ENCODE measurements at regions not wholly inside any gene's neighbourhood (a gene's known extent, or its start where the extent isn't known, plus 50 kb on each side); places are given as distances from the start of the nearest gene placed in this dataset.

DNA sequence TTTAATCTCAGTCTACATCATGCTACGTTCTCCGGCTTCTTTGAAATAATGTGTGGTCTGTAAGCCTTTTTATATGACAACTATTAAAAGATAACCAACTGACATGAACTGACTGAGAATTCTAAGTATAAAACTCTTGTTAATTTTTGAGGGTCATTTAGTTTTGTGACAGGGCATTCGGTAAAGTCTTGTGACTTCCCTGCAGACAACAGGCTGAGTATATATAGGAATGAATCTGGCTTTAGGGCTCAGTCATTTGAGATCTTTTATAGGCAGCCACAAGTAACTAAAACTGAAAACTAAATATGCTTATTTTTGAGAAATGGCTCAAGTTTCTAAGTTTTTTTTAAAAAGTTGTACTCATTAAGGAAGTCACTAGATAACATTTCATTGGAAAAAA is 62.5 kb upstream of the SCIN start:
- no peak overlapping the region for H2AFZ ChIP-seq (ENCODE audit: low read depth, low read length)
- no peak overlapping the region for H3K27ac ChIP-seq (ENCODE audit: low read length)
- H3K4me2 ChIP-seq (ENCODE audit: insufficient read depth, low read length), result no peak overlapping the region
- no peak overlapping the region for H3K9ac ChIP-seq (ENCODE audit: low read depth, low read length)
- H3K4me1 ChIP-seq (ENCODE audit: insufficient read depth, low read length), result no peaks in the 10 kb centered on the region
- no peak for ATAC-seq (ENCODE audit: insufficient read depth, low read depth)
- H3K4me3 ChIP-seq (ENCODE audit: low read depth in 1 of 2, low read length in 2 of 2), result no peak overlapping the region
- H3K27me3 ChIP-seq (ENCODE audit: insufficient read depth, low read length, poor library complexity), result no peaks in the 10 kb centered on the region
- no peaks in the 10 kb centered on the region for H4K20me1 ChIP-seq (ENCODE audit: insufficient read depth, low read length)
- H3K9me3 ChIP-seq (ENCODE audit: insufficient read depth, low read length, severe bottlenecking), result no peaks in the 10 kb centered on the region
- no peaks in the 10 kb centered on the region for H3K36me3 ChIP-seq (ENCODE audit: insufficient read depth, low read length)
- DNase-seq, result no peak
- H3K79me2 ChIP-seq (ENCODE audit: insufficient read depth, low read length), result no peaks in the 10 kb centered on the region
- TF ChIP-seq EZH2 (IDR thresholded peaks at IDR 0.05; ENCODE audit: borderline replicate concordance, low read depth, low read length, severe bottlenecking) (no peak), CTCF (IDR thresholded peaks at IDR 0.05; ENCODE audit: borderline replicate concordance, extremely low read depth, low read length, poor library complexity, severe bottlenecking) (no peak)

DNA sequence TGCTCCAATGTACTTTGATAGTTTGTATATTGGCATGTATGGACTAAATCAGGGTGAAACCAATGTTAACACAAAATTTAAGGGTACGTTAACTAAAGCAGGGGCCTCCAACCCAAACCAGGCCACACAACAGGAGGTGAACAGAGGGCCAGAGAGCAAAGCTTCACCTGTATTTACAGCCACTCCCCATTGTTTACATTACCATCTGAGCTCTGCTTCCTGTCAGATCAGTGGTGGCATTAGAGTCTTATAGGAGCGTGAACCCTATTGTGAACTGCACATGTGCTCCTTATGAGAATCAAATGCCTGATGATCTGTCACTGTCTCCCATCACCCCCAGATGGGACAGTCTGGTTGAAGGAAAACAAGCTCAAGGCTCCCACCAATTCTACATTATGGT is 62.0 kb upstream of the SCIN start:
- Histone ChIP-seq H3K4me3 (ENCODE audit: low read depth in 1 of 2, low read length in 2 of 2) (no peak overlapping the region), H3K9ac (ENCODE audit: low read depth, low read length) (no peak overlapping the region), H3K27ac (ENCODE audit: low read length) (no peak overlapping the region), H3K36me3 (ENCODE audit: insufficient read depth, low read length) (no peaks in the 10 kb centered on the region), H3K4me1 (ENCODE audit: insufficient read depth, low read length) (no peaks in the 10 kb centered on the region), H2AFZ (ENCODE audit: low read depth, low read length) (no peak overlapping the region), H4K20me1 (ENCODE audit: insufficient read depth, low read length) (no peaks in the 10 kb centered on the region), H3K9me3 (ENCODE audit: insufficient read depth, low read length, severe bottlenecking) (no peaks in the 10 kb centered on the region), H3K4me2 (ENCODE audit: insufficient read depth, low read length) (no peak overlapping the region), H3K79me2 (ENCODE audit: insufficient read depth, low read length) (no peaks in the 10 kb centered on the region), H3K27me3 (ENCODE audit: insufficient read depth, low read length, poor library complexity) (no peaks in the 10 kb centered on the region)
- TF ChIP-seq EZH2 (IDR thresholded peaks at IDR 0.05; ENCODE audit: borderline replicate concordance, low read depth, low read length, severe bottlenecking) (no peak), CTCF (IDR thresholded peaks at IDR 0.05; ENCODE audit: borderline replicate concordance, extremely low read depth, low read length, poor library complexity, severe bottlenecking) (no peak)
- DNase-seq, result no peak
- no peak for ATAC-seq (ENCODE audit: insufficient read depth, low read depth)

DNA sequence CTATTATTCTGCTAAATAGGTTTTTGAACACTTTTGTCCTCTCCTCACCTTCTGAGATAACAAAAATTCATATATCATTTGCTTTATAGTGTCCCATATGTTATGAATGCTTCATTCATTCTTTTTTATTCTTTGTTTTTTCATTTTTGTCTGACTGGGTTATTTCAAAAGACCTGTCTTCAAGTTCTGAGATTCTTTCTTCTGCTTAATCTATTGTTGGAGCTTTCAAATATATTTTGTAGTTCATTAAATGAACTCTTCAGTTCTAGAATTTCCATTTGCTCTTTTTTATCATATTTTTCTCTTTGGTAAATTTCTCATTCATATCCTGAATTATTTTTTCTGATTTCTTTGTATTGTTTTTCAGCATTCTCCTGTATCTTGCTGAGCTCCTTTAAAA is 53.1 kb upstream of the SCIN start:
- Histone ChIP-seq H3K9ac (ENCODE audit: low read depth, low read length) (no peak overlapping the region), H3K9me3 (ENCODE audit: insufficient read depth, low read length, severe bottlenecking) (no peaks in the 10 kb centered on the region), H3K27ac (ENCODE audit: low read length) (no peak overlapping the region), H2AFZ (ENCODE audit: low read depth, low read length) (no peak overlapping the region), H3K36me3 (ENCODE audit: insufficient read depth, low read length) (no peaks in the 10 kb centered on the region), H3K4me3 (ENCODE audit: low read depth in 1 of 2, low read length in 2 of 2) (no peak overlapping the region), H3K4me1 (ENCODE audit: insufficient read depth, low read length) (no peaks in the 10 kb centered on the region), H3K27me3 (ENCODE audit: insufficient read depth, low read length, poor library complexity) (no peaks in the 10 kb centered on the region), H3K79me2 (ENCODE audit: insufficient read depth, low read length) (no peaks in the 10 kb centered on the region), H4K20me1 (ENCODE audit: insufficient read depth, low read length) (no peaks in the 10 kb centered on the region), H3K4me2 (ENCODE audit: insufficient read depth, low read length) (no peak overlapping the region)
- ATAC-seq (ENCODE audit: insufficient read depth, low read depth), result no peak
- no peak for TF ChIP-seq CTCF (IDR thresholded peaks at IDR 0.05; ENCODE audit: borderline replicate concordance, extremely low read depth, low read length, poor library complexity, severe bottlenecking)
- no peak for TF ChIP-seq EZH2 (IDR thresholded peaks at IDR 0.05; ENCODE audit: borderline replicate concordance, low read depth, low read length, severe bottlenecking)
- DNase-seq, result no peak
